Stimulated activated CD4-positive, alpha-beta T cell treated with anti-CD3 and anti-CD28 coated beads, TNF-alpha, amount 100 ng/mL, for 4 hours (primary cell): ENCODE measurements at regions not wholly inside any gene's neighbourhood (a gene's known extent, or its start where the extent isn't known, plus 50 kb on each side); places are given as distances from the start of the nearest gene placed in this dataset.
"Not testable (repeated sequence)": the region's sequence is repeated elsewhere in the genome, so short reads cannot be mapped to it uniquely, and the experiment has no call there.

Experiments used
- DNase-seq, 3 experiments: peaks; one replicate each; pipeline ENCODE4 v3.0.0-alpha.2; 2020; ENCODE audit warnings: low read depth in 3 of 3

GRCh38 chr2:190742431-190742830 lies 93.5 kb downstream of the NAB1 start:
- DNase-seq, result no peak

- no peak for DNase-seq
These were observed 95.2 kb downstream of the NAB1 start for GRCh38 chr2:190744041-190744440.

DNA sequence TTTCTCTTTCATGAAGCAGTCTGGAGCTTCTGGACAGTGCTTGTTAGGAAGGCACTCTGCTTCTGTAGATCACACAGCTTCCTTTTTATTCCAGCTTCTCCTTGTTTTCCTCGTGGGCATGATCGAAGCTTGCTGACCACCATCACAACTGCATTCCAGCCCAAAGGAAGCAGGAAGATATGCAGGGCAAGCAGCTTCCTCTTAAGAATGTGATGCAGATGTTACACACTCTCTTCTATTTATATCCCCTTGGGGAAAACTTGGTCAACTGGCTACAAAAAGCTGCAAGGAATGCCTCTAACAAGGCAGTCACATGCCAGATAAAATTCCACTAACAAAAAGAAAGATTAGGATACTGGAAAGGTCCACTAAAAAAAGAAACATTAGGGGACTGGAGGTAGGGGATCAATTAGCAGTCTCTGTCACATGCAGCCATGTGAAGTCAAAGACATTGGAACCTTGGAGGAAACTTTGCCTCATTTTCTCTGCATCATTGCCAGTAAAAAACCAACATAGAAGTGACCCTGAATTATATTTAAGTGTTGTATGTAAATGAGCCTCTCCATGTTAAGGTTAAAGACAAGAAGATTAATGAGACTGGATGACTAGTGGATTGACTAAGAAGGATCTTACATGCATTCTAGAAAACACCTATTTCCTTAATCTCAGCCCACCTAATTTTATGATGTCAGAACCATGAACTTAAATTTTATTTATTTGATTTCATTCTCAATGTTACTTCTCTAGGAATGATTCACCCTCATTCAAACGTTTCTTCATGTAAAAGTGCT lies 98.3 kb downstream of the NAB1 start:
- no peak for DNase-seq

GRCh38 chr2:190748966-190749365 lies 100.1 kb downstream of the NAB1 start:
- DNase-seq, result no peak

DNA sequence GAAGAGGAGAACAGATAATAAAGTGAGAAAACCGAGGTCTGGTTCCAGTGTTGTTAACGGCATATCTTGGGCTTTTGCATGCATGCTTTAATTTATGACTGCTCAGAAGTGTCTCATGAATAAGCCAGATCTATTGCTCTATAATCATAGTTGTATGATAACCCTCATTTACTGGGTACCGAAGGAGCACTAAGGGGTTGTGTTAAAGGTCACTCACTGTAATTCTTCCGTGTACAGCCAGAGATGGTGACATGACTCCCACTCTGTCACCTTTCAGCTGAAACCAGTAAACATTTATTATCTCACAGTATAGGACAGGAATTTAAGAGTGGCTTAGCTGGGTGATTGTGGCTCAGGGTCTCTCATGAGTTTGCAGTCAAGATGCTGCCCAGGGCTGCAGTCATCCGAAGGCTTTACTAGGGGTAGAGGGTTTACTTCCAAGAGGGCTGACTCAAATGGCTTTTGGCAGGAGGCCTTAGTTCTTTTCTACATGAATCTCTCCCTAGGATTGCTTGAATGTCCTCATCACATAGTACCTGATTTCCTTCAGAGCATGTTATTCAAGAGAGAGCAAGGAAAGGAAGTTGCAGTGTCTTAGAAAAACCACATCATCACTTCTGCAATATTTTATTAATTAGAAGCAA lies 107.0 kb downstream of the NAB1 start:
- DNase-seq, result no peak

GRCh38 chr2:190759749-190760213 lies 110.9 kb downstream of the NAB1 start:
- no peak for DNase-seq

- DNase-seq, result not testable (repeated sequence)
These were observed 111.7 kb downstream of the NAB1 start for GRCh38 chr2:190760353-190761150.

GRCh38 chr2:190761216-190761615 lies 112.3 kb downstream of the NAB1 start:
- DNase-seq, result not testable (repeated sequence)

DNA sequence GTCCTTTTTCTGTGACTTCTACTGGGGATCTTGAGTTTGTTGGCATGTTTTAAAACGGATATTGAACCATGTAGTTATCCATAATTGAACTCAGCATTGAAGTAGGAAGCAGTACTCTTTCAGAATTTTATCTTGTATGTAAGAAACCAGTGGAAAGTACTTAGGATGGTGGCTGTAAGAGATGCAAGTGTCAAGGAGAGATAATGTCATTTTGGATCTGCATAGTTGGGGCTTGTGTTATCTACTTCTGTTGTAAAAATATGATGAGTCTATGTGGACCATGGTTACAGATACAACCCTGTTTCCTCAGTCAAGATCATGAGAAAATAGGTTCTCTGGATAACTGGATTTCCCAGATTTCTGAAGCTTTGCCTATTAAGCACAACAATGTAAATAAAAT lies 113.7 kb downstream of the NAB1 start:
- DNase-seq, result no peak

DNA sequence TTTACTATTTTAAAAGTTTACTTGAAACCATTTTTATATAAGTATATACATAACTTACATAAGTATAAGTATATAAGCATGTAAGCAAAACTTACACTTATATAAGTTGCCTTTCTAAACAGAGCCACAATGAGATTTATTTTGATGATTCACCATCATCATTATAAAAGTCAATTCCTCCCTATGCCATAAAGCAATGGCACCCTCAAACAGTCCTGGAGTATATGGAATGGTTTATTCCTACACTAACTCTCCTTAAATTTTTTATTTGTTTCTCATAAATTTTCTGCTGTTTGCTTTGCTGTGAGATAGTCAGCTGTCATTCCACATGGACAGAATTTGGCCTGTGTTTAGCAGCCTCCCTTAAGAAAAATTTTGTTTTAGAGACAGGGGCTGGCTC lies 114.2 kb downstream of the NAB1 start:
- DNase-seq, result no peak

GRCh38 chr2:190763901-190764514 lies 115.1 kb downstream of the NAB1 start:
- DNase-seq, result peak in 2 of 3 experiments; percentile 51 to 52

- DNase-seq, result no peak
These were observed 115.0 kb upstream of the GLS start for GRCh38 chr2:190765386-190766173.

GRCh38 chr2:190766174-190766572 lies 114.4 kb upstream of the GLS start:
- DNase-seq, result no peak

DNA sequence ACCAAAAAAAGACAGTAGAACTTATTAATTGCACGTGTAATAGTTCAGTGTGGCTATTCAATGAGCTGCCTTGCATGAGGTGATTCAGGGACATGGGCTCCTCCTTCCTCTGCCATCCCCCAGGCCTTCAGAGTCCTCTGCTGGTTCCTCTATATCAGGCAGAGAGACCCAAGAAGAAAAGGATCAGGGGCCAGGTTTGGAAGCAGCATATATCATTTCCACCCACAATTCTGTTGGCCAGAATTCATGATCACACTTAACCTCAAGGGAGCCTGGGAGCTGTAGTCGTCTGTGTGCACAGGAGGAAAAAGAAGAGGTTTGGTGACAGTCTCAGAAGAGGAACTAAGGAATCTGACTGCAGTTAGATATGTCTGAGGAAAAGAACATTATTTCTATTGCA lies 114.0 kb upstream of the GLS start:
- no peak for DNase-seq

DNA sequence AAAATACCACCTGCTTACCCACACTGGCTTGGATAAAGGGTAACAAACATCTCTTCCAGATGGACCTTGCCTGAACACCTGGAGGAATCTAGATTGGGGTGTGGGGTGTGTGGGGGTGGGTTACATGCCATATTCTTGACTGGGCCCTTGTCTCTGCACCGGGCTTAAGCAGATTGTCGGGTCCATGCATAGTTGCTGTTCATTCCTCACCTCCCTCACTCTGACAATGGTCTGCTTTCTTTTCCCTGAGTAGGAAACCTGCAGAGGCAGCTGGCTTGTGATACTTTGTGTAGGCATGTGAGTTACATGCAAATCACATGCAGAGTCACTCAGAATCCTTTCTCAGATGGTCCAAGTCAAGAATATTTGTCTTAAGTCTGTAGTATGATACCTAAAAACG lies 112.8 kb upstream of the GLS start:
- DNase-seq, result no peak

DNA sequence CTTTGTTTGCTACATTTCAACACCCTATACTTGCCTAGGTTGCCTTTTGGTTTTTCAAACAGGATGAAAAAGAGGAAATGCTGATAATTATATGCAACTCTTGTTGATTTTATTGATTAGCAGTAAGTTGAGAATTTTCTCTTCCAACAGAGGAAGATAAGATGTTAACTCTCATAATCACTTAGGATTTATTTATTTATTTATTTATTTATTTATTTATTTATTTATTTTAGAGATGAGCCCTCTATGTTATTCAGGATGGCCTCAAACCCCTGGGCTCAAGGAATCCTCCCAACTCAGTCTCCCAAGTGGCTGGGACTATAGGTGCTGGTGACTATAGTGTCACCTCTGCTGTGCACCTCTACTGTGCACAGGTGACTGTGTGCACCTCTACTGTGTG lies 111.4 kb upstream of the GLS start:
- no peak for DNase-seq

DNA sequence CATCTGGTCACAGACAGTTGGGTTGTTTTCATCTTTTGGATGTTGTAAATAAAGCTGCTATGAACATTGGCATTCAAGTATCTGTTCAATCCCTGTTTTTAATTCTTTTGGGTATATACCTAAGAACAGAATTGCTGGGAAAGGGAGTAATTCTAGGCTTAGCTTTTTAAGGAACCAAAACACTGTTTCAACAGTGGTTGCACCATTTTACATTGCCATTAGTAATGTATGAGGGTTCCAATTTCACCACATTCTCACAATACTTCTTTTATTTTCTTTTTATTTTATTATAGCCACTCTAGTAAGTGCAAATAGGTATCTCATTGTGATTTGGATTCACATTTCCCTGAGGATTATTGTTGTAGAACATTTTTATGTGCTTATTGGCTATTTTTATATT lies 108.9 kb upstream of the GLS start:
- DNase-seq, result no peak

DNA sequence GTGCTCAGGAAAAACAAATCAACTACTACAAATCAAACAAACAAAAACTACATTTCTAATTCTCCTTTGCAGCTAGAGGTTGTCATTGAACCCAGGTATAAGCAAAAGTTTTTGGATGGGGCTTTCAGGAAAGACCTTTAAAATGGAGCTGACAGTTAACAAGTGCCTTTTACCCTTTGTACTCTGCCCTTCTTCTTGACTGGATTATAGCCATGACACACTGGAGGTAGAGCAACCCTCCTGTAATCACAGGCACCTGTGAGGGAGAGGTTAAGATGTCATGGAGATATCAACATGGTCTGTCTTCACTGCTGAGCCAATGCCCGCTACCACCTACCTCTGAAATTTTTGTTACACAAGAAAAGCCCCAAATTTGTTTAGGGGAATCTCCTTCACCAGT lies 100.0 kb upstream of the GLS start:
- no peak for DNase-seq

GRCh38 chr2:190781604-190782198 lies 98.9 kb upstream of the GLS start:
- DNase-seq, result peak in 2 of 3 experiments; percentile 9 to 35

DNA sequence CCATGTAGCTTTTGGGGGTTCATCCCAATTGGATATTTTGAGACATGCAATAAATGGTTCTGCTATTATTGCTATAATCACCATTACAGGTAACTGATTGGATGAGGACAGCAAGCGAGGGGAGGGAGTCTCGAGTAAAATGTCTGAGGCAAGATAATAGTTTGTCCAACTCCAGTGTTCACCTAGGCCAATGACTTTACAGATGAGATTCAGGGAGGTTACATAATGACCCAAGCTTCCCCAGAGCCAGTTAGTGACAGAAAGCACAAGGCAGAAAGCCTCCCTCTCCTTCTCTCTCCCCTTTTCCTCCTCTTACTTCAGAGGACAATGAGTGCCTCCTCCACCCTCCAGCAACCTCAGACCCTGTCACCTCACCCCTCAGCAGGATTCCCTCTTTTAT lies 98.4 kb upstream of the GLS start:
- no peak for DNase-seq
